Pons (tissue), 1 donor: ENCODE measurements at regions not wholly inside any gene's neighbourhood (a gene's known extent, or its start where the extent isn't known, plus 50 kb on each side); places are given as distances from the start of the nearest gene placed in this dataset.
"Not testable (repeated sequence)": the region's sequence is repeated elsewhere in the genome, so short reads cannot be mapped to it uniquely, and the experiment has no call there.

Experiments
- DNase-seq: peaks from one replicate; pipeline ENCODE4 v3.0.0-alpha.2; 2016; ENCODE audit warnings: low spot score

DNA sequence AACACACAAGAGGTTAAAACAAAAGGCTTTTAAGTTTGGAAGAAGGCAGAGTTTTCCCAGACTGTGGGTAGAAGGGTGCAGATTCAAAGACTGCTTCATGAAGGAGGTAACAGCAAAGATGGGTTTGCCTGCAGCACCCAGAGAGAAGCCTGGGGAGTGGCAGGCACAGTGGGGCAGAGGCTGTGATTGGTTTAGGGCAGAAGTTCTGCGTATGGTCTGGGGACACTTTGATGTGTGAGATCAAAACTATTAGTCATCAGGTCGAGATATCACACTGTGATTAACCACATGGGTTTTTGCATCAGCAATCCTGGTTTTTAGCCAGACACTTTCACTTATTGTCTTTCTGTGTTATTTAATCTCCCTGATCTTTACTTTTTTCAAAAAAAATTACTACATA lies 188.8 kb upstream of the GLRA1 start:
- no peak for DNase-seq

DNA sequence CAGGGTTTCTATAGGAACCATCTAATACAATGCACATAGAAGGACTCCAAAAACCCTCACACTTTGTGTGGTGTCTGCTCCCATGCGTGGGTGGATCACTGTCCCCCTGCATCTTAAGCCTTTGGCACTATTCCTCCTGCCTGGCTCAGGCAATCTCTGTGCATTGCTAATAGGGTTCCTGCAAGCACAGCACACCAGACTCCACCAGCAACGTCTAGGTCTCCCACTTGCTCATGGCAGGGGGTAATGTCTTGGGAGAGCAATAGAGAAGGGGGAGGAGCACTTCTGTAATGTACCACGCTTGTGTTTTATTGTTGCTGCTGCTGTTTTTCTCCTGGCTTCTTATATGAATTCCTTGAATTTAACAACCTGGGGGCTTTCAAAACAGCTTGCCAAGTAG lies 182.6 kb upstream of the GLRA1 start:
- no peak for DNase-seq

DNA sequence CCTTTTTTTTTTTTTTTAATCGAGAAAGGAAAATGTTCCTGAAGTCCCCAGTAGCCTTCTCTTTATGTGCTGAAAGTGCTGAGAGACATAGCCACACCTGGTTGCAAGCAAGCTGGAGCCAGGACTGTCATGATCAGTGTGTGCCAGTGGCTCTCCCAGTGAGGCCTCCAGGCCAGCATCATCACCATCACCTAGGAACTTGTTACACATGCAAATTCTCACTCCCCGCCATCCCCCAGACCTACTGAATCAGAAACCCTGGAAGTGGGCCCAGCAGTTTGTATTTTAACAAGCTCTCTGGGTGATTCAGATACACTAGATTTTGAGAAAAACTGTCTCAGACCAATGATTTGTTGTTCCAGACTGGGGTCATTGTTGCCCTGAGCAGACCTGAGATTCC lies 181.9 kb upstream of the GLRA1 start:
- DNase-seq = no peak

DNA sequence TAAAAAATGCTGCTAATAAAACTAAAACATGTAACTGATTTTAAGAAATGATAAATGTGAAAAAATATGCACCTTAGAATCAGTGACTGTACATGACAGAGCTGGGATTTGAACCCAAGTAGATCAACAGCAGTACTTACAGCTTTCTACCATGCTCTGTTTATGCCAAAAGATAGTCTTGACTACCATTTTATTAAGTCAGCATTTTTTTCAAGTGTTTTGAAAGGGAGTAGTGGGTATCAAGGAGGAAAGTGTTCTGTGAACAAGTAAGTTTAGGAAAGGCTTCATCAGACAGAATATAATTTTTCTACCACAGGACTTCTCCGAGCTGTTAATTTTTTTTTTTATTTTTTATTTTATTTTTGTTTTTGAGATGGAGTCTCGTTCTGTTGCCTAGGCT lies 180.4 kb upstream of the GLRA1 start:
- no peak for DNase-seq

DNA sequence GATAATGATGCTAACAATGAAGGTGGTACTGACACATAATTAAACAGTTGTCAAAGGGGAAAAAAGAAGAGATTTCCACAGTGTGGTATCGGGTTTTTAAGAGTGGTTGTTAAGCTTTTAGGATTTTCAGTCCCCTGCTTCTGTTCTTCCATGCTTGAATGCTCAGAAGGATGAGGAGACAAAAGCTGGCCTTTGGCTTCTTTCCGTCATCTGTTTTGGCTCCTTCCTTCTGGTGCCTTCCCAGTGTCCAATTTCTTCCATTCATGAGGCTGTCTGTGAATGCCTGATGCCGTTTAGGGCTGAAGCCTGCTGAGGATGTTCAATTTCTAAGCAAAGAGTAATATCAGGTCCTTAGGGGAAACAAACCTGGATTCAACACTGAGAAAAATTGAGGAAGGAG lies 179.6 kb upstream of the GLRA1 start:
- no peak for DNase-seq

DNA sequence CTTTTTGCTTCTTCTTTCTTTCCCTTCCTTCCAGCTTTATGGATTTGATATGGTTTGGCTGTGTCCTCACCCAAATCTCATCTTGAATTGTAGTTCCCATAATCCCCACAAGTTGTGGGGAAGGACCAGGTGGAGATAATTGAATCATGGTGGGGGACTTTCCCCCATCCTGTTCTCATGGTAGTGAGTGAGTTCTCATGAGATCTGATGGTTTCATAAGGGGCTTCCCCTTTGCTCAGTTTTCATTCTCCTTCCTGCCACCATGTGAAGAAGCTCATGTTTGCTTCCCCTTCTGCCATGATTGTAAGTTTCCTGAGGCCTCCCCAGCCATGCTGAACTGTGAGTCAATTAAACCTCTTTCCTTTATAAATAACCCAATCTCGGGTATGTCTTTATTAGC lies 178.3 kb upstream of the GLRA1 start:
- not testable (repeated sequence) for DNase-seq

DNA sequence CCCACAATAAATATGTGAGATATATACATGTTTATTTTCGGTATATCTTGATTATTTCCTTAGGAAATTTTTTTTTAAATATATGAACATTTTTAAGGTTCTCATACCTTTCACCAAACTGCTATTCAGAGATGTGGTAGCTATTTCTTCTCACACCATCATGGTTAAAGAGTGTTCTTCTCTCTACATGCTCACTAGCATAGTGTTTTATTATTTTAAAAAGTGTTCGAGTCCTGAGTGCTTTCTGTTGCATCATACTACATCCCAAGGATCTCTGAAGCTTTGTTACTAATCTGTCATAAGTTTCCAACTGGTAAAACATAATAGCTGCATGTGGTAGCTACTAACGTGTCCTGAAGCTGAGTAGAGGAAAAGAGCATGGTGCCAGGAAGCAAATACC lies 177.4 kb upstream of the GLRA1 start:
- no peak for DNase-seq

DNA sequence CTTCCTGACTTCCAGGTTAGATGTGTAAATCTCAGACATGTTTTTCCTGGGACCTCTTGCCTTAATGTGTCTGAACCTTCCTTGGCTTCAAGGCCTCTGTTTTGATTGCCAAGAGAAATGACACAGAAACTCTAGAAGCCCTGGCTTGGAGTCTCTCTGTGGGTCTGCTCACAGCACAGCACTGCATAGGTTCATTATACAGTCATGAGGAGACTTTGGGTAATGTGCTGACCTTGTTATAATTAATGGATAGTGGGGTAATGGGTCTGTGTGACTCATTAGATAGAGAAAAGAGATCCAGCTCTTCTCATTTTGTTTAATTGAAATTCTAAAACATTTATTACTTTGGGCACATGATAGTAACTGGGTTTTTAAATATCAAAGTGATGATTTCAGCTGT lies 175.8 kb upstream of the GLRA1 start:
- no peak for DNase-seq

DNA sequence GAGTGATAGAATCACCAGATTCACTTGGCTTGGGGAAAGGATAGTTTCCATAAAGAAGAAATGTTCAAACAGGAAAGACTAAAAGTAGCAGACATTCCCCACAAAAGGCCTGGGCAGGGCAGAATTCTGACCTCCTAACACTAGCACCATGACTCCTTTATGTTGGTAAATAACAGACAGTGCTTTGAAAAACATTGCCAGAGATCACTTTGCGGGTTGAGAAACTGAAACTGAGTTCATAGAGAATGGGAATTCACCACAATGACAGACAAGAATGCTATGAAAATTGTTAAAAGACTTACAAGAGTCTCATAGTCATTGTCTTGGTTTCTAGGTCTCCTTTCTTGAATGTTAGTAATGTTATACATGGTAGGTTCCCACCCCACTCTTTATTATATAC lies 172.5 kb upstream of the GLRA1 start:
- no peak for DNase-seq

DNA sequence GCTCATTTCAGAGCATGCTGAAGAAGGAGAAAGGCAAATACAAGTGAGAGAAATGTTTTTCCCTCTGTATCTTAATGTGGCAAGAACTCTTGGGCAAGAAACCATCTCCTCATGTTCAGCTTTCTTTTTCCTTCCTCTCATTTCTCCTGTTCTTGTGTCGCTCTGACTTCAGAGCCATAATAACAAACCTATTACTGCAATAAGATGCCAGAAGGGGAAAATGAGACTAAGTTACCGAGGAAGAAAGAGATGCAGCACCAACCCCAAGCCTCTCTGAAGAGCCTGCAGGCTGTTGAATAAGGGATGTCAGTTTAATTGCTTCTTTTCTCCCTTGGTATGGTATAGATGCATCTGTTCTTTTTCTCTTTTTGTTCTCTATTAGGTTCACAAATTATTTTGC lies 170.1 kb upstream of the GLRA1 start:
- no peak for DNase-seq

DNA sequence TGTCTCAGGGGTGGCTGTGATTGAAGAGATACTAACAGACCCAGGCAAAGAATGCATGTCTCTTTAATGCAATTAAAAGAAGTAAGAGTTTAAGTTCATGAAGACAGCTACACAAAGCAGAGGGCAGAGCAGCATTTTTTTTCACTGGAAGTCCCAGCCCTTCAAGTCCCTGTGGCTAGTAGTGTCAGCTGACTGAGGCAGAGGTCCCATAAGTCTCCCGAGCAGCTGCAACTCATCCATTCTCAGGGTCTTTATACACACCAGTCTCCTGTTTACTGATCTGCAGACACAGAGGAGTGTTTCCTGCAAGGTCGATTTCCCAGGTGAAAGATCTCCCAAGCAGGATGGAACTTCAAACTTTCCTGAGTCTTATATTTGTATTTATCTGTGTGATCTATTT lies 169.4 kb upstream of the GLRA1 start:
- DNase-seq = no peak

DNA sequence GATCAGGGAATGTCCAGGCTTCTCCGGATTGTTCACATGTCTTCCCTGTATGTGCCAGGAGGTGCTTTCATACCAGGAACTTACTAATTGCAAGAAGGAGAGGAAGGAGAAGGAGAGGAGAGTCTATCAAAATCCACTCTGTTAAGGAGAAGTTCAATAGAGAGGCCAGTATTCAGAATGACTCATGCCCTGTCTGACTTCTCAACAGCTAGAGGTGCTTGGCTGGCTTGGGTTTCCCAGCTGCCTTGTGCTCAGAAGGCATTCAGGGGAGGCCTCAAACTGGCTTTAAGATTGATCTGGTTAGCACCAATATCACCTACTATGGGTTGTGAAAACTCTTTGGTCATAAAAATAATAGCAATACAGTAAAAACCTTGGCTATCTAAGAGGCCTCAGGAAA lies 167.9 kb upstream of the GLRA1 start:
- DNase-seq = peak; percentile 10

DNA sequence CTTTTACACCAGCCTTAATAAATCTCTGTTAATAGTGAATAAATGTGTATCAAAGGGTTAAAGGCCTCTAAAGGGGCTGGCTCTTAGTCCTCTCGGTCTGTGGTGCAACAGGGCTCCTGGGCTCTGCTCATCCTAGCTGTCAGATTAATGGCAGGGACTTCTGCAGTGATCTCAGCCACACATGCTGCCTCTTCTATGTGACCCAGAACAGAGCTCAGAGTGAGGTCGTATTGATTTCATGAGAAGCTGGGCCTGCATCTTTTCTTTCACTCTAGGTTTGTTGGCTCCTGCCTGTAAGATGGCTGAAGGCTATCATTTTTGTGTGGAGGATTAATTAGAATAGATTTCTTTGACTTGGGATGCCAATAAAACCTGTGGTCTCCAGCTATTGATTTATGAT lies 165.0 kb upstream of the GLRA1 start:
- no peak for DNase-seq

DNA sequence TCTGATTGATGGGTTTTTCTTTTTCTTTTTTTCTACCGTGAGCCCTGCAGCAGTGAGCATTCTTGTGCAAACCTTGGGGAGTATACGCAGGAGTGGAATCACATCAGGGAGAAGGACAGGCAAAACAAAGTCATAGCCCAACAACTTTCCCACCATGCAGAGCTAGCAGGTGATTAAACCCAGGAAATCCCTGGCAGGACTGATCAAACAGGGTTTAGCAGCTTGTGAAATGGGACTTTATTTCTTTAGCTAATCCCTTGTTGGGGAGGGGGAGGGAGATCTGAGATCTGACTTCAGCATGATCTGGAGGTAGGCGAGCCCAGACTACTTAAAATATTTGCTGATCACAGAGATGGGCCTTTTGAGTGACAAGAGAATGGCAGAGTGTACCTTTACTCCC lies 162.0 kb upstream of the GLRA1 start:
- no peak for DNase-seq

DNA sequence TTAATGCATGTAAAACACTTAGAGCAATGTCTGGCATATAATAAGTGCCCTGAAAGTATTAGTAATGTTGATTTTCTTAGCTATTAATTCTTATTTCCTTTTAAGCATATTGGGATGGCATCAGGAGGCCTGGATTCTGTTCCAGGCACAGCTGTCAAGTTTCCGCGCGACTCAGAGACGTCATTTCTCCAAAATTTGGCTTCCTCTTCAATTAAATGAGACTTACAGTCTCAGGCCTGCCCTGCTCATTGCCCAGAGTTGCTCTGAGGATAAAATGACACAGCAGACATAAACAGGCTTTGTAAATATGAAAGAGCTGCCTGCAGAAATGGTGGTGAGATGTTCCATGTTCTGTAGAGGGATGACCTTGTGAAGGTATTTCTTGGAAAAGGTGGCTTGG lies 159.8 kb upstream of the GLRA1 start:
- peak; percentile 7 for DNase-seq

DNA sequence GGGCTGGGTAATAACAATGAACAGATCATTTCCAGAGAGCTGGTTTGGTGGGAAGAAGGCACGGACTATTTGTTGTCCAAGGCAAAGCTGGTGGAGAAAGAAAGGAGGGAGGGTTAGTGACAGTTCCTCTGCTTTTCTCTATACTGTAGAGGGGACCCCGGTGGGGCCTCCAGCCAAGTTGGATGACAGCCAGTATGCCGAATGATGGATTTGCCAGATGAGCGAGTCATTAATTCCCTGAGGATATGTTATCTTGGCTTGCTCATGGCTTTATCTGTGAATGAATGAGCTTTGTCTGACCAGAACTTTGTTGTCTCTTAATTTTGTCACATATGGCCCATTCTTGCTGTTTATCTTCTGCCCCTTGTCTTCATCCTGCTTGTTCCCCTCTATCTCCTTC lies 158.6 kb upstream of the GLRA1 start:
- no peak for DNase-seq

DNA sequence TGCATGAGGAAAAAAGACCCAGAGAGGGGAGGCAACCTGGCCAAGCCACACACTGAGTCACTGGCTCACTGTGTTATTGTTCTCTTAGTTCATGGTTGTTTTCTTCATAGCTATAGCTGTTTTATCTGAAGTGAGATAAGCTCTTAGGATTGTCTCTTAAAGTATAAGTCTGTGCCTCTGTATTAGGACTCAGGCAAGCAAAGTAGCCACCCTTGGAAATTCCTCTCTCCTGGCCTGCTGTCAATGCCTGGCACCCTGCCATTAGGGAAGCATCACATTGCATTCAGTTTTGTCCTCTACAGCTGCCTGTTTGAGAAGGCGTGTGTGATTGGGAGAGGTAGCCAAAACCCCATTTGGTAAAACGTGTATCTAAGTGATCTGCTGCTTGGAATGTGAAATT lies 147.4 kb upstream of the GLRA1 start:
- no peak for DNase-seq

DNA sequence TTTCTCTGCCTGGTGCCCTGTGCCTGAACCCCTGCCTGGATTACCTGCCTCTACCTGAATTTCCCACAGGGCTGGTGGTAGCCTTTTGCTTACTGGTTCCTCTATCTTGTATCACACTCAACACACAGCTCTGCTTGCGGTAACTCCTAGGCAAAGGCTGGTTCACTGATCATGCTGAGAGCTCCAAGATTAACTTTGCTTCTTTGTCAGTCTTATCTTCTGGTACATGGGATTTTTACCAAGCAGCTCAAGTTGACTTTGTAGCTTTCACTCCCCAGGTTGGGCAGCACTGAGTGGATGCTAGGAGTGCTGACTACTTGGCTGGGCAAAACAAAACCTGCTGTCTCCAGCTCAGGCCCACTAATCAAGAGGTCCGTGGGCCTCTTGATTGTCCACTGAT lies 145.9 kb upstream of the GLRA1 start:
- no peak for DNase-seq

DNA sequence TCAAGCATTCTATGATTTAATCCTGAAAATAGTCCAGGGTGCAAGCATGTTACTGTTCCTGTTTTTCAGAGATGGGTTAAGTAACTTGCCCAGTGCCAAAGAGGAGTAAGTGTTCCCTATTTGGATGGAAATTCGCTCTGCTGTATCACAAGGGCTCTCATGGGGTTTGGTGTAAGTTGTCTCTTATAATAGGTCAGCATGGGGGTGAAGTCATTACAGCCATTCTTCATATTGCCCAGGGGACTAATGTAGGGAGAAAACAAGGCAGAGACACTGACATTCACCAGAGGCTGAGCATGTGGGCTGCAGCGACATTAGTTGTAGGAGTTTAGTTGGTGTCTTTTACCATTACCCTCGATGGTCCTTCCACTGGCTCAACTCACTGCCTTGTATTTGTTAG lies 142.1 kb upstream of the GLRA1 start:
- DNase-seq = no peak

DNA sequence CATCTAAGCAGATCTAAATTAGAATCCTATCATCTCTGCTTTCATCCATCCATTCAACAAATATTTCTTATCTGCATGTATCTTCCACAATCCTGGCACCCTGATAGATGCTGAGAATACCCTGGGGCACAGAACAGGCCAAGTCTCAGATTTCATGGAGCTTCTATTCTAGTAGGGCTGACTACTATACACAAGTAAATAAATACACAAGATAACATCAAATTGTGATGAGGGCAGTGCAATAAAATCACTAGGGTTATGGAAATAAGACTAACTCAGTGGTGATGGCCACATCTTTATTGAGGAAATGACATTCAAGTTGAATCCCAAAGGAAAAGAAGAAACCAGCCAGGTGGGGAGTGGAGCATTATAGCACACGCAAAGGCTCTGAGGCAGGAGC lies 138.4 kb upstream of the GLRA1 start:
- no peak for DNase-seq

DNA sequence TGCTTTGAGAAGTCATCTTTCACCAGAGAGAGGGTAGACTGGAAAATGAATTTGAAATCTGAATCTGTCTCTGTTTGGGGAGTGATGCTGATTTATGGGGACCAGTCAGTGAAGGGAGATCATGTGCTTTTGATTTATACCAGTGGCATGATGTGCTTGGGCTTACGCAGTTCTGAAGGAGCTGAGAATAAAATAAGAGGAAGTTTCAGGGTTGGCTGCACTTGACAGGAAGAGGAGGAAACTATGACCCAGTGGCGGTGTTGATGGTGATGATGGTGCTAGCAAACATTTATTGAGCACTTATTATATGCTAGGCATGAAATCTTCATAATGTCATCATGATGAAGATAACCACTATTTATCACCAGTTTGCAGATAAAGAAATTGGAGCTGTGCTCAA lies 136.4 kb upstream of the GLRA1 start:
- no peak for DNase-seq

DNA sequence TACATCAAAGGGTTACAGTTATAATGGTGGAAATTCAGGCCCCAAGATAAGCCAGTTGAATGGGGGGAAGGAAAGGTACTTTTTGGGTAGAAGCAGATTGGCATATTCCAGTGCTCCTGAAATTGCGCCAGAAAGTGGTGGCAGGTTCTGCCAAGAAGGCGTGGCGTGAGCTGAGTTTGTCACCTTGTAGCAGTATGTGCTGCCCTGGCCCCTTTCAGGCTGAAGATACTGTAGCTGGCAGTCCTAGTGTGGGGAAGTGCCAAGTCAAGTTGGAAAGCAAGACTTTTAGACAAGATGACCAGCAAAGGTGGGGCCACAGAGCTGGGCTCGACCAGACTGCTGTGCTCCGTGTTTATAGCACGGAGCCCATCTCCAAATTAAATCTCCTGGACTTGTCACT lies 133.6 kb upstream of the GLRA1 start:
- DNase-seq = no peak

DNA sequence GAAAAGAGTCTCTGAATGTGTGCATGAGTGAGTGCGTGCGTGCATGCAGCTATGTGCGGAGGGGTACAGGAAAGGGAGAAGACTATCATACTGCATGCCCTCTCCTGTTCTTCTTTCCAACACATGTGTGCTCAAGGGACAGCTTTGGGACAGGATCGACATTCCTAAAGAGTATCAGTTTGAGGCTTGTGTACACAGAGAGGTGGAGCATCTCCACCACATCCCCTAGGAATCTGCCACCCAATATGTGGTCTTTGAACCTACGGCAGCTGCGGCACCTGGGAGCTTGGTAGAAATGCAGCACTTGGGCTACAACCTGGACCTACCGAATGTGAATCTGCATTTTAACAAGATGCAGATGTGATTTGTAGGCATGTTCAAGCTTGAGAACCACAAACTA lies 132.3 kb upstream of the GLRA1 start:
- no peak for DNase-seq

DNA sequence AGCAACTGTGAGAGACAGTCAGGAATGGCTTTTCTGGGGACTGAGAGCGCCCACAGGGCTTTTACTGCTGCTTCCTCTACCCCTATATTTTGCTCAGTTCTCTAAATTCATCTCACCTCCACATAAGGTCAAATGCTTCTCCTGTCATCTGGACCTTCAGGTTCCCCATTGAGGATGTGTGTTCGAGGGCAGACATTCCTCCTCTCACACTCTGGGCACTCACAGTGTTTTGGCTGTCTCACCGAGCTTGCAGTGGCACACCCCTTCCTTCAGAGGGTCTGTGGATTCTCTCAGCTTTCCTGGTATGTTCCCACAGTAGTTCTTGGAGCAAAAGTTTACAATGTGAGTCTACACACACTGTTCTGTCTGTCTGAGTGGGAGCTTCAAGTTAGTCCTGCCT lies 127.8 kb upstream of the GLRA1 start:
- DNase-seq = no peak
